Ishikawa (cell line): ENCODE measurements at regions not wholly inside any gene's neighbourhood (a gene's known extent, or its start where the extent isn't known, plus 50 kb on each side); places are given as distances from the start of the nearest gene placed in this dataset.

Source experiments
- CEBPB ChIP-seq: IDR thresholded peaks from 2 replicates; pipeline ENCODE4 v1.6.1; 2012
- CREB1 ChIP-seq: IDR thresholded peaks from 2 replicates; pipeline ENCODE4 v1.6.1; 2012; ENCODE audit warnings: low read depth
- EGR1 ChIP-seq: IDR thresholded peaks from 2 replicates; pipeline ENCODE4 v1.6.1; 2012
- EP300 ChIP-seq: IDR thresholded peaks from 2 replicates; pipeline ENCODE4 v1.6.1; 2012; ENCODE audit warnings: borderline replicate concordance
- FOXM1 ChIP-seq: IDR thresholded peaks from 2 replicates; pipeline ENCODE4 v1.6.1; 2012; ENCODE audit warnings: low read depth, borderline replicate concordance
- NFIC ChIP-seq: IDR thresholded peaks from 2 replicates; pipeline ENCODE4 v1.6.1; 2012
- RAD21 ChIP-seq: IDR thresholded peaks from 2 replicates; pipeline ENCODE4 v1.6.1; 2012; ENCODE audit warnings: low read depth
- REST ChIP-seq: IDR thresholded peaks from 2 replicates; pipeline ENCODE4 v1.6.1; 2012; ENCODE audit warnings: low read depth, mild to moderate bottlenecking
- TAF1 ChIP-seq: IDR thresholded peaks from 2 replicates; pipeline ENCODE4 v1.6.1; 2012; ENCODE audit warnings: low read depth, mild to moderate bottlenecking
- TCF12 ChIP-seq: IDR thresholded peaks from 2 replicates; pipeline ENCODE4 v1.6.1; 2012; ENCODE audit warnings: low read depth
- TEAD4 ChIP-seq: IDR thresholded peaks from 2 replicates; pipeline ENCODE4 v1.6.1; 2012
- USF1 ChIP-seq: IDR thresholded peaks from 2 replicates; pipeline ENCODE4 v1.6.1; 2012
- YY1 ChIP-seq: IDR thresholded peaks from 2 replicates; pipeline ENCODE4 v1.6.1; 2012; ENCODE audit warnings: low read depth
- ZBTB7A ChIP-seq: IDR thresholded peaks from 2 replicates; pipeline ENCODE4 v1.6.1; 2012; ENCODE audit warnings: low read depth
- TF ChIP-seq, protein P1 (sequence below): IDR thresholded peaks from 2 replicates; pipeline ENCODE4 v1.6.1; 2012

DNA sequence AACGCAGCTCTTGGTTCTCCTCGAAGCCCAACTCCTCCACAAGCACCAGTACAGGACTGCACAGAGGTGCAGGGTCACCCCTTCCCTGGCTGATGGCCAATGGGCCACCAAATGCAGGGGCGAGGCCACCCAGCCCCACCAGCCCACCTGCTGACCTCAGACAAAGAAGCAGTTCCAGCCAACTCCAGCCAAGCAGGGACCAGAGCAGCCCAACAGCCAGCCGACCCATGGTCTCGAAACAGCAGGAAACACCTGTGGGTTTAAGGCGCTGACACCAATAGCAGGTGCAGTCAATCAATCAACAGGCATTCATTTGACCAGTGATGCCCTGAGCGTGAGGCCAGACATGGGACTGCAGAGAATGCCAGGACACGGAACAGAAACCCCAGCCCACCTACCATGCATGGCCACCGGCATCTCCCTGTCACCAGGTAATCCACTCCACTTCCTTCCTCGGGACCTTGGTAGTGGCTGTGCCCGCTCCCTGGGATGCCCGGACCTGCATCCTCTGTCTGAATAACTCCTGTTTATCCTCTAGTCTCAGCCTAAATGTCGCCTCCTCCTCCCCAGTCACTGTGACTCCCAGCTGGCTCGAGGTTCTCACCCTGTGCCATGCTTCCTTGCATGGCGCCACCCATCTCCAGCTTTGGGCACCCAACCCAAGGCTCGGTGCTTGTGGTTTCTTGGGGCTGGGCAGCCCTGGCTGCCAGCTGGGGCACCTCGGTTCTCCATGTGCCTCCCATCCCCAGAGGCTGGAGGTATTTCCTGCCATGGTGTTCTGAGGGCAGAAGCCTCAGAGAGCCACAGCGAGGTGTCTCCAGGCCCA lies 1475.4 kb downstream of the BRD1 start:
- TF ChIP-seq EP300 (no peak), CEBPB (no peak), TEAD4 (no peak), USF1 (no peak), FOXM1 (no peak), RAD21 (no peak), EGR1 (no peak), NFIC (no peak), TAF1 (no peak), ZBTB7A (no peak), YY1 (no peak), CREB1 (no peak), TCF12 (no peak), REST (no peak)
- TF ChIP-seq, protein P1, sequence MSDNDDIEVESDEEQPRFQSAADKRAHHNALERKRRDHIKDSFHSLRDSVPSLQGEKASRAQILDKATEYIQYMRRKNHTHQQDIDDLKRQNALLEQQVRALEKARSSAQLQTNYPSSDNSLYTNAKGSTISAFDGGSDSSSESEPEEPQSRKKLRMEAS = no peak

DNA sequence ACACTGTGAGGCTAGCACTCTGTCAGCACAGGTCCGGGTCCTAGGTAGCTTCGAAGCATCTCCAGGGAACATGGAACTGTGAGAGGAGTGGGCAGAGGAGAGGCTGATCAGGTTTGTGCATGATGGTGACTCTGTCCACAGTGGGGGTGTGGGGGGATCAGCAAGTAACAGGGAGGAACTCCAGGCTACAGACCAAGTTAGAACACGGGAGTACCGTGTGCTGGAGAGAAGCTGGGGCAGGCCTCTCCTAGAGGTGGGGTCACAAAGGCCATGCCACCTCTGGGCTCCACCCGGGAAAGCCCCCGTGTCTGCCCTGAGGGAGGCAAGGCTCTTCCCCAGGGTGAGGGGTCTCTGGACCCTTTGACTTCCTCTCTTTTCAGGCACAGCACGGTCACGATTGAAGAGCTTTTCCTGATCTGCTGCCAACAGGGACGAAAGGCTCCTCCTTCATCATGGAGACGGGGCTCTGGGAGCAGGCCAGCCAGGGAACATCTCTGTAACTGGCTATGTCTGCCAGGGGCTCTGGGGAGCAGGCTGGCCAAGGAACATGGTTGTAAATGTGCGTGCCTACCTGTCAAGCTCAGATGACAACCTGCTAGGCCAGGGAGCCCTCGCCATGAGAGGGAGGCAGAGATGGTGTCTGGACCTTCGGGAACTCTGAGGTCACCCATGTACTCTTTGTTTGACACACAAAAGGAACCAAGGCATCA lies 1476.1 kb downstream of the BRD1 start:
- TF ChIP-seq EP300 (no peak), NFIC (no peak), TCF12 (no peak), TEAD4 (no peak), RAD21 (no peak), YY1 (no peak), CEBPB (no peak), USF1 (no peak), CREB1 (no peak)

DNA sequence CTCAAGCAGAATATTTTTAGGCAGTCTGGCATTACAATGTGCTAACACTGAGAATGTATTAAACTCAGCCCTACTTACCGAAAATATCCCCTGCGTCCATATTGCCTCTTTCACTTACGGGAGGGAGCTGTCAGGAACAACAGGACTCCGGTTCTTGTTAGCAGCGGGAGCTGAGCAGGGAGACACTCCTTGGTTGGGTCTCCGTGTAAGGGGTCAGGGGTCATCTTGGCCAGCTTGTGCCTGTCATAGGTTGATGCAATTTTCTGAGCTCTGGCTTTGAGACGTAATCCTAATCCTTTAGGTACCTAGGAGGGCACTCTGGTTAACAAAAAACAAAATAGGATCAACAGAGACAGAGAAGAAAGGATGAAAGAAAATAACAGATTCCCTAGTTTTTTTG lies 1477.2 kb downstream of the BRD1 start:
- TF ChIP-seq CREB1 = no peak
- TF ChIP-seq TCF12 = no peak
- TF ChIP-seq TAF1 = no peak
- no peak for TF ChIP-seq CEBPB
- TF ChIP-seq NFIC = no peak
- no peak for TF ChIP-seq USF1
- no peak for TF ChIP-seq EGR1
- no peak for TF ChIP-seq RAD21
- TF ChIP-seq REST = no peak
- no peak for TF ChIP-seq EP300
- no peak for TF ChIP-seq TEAD4
- no peak for TF ChIP-seq FOXM1
- TF ChIP-seq, protein P1 = no peak
- no peak for TF ChIP-seq ZBTB7A
- TF ChIP-seq YY1 = no peak

DNA sequence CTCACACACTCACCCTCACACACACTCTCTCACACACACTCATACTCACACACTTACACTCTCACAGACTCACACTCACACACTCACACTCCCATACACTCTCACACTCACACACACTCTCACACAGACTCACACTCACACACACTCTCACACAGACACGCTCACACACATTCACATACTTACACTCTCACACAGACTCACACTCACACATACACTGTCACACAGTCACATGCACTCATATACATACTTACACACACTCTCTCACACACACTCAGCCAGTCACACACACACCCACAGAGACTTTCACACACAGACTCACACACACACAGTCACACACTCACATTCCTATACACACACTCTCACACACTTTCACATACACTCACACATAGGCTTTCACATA lies 1478.8 kb downstream of the BRD1 start:
- TF ChIP-seq CREB1 = no peak

DNA sequence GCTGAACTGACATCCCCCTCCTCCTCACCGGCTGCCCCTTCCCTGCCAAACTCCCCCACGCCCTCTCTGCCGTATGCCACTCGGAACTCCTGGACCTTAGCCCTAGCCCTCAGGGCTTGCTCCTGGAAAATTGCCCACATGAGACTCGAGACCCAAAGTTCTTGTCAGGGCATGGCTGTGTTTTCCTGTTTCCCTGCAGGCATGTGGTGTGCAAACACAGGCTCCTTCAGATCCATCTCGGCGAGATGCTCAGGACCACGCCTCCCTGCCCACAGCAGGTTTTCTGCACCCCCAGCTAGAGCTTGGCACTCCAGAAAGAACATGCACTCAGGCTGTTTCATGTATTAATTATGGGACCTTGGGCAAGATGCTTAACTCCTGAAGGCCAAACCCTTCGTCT lies 1480.4 kb downstream of the BRD1 start:
- no peak for TF ChIP-seq YY1
- no peak for TF ChIP-seq EGR1
- no peak for TF ChIP-seq FOXM1
- TF ChIP-seq EP300 = no peak
- TF ChIP-seq CREB1 = no peak
- no peak for TF ChIP-seq REST
- TF ChIP-seq NFIC = no peak
- TF ChIP-seq TEAD4 = no peak
